SHP77 treated with DMSO at 0.1 percent for 48 hours (cell line): ENCODE measurements at regions not wholly inside any gene's neighbourhood (a gene's known extent, or its start where the extent isn't known, plus 50 kb on each side); places are given as distances from the start of the nearest gene placed in this dataset.
A peak's percentile ranks its signal among the peaks of the same experiment; 100 is the strongest.

Experiments
- DNase-seq: peaks from one replicate; lab custom pipeline; 2025; lab: John Stamatoyannopoulos, UW

- DNase-seq = no peak
Observed at GRCh38 chr12:77723308-77723707, 107.4 kb upstream of the NAV3 start.

GRCh38 chr12:77722536-77722935 is 108.2 kb upstream of the NAV3 start:
- DNase-seq = no peak

- peak; percentile 1 for DNase-seq
Observed at GRCh38 chr12:77720258-77720657, 110.4 kb upstream of the NAV3 start.

- no peak for DNase-seq
Observed at GRCh38 chr12:77710209-77710608, 120.5 kb upstream of the NAV3 start.

- DNase-seq = no peak
Observed at GRCh38 chr12:77697126-77697525, 133.6 kb upstream of the NAV3 start.

- no peak for DNase-seq
Observed at GRCh38 chr12:77696183-77696582, 134.5 kb upstream of the NAV3 start.

- no peak for DNase-seq
Observed at GRCh38 chr12:77689510-77690086, 141.1 kb upstream of the NAV3 start.

- no peak for DNase-seq
Observed at GRCh38 chr12:77687321-77687720, 143.4 kb upstream of the NAV3 start.

GRCh38 chr12:77686760-77687159 is 143.9 kb upstream of the NAV3 start:
- no peak for DNase-seq

GRCh38 chr12:77685901-77686300 is 144.8 kb upstream of the NAV3 start:
- no peak for DNase-seq

- peak; percentile 61 for DNase-seq
Observed at GRCh38 chr12:77685112-77685511, 145.6 kb upstream of the NAV3 start.

- no peak for DNase-seq
Observed at GRCh38 chr12:77682488-77682887, 148.2 kb upstream of the NAV3 start.

GRCh38 chr12:77681726-77682125 is 149.0 kb upstream of the NAV3 start:
- no peak for DNase-seq

GRCh38 chr12:77679686-77680085 is 151.0 kb upstream of the NAV3 start:
- no peak for DNase-seq

- DNase-seq = no peak
Observed at GRCh38 chr12:77678621-77679020, 152.1 kb upstream of the NAV3 start.

GRCh38 chr12:77667101-77667500 is 163.6 kb upstream of the NAV3 start:
- no peak for DNase-seq

- no peak for DNase-seq
Observed at GRCh38 chr12:77648716-77649115, 182.0 kb upstream of the NAV3 start.

GRCh38 chr12:77645966-77646598 is 184.6 kb upstream of the NAV3 start:
- DNase-seq = no peak

GRCh38 chr12:77644915-77645605 is 185.6 kb upstream of the NAV3 start:
- no peak for DNase-seq

- DNase-seq = no peak
Observed at GRCh38 chr12:77642246-77642645, 188.4 kb upstream of the NAV3 start.

GRCh38 chr12:77640356-77640755 is 190.3 kb upstream of the NAV3 start:
- no peak for DNase-seq

GRCh38 chr12:77630790-77631445 is 199.8 kb upstream of the NAV3 start:
- no peak for DNase-seq

- DNase-seq = no peak
Observed at GRCh38 chr12:77630344-77630743, 200.3 kb upstream of the NAV3 start.
